Activated CD8-positive, alpha-beta T cell treated with anti-CD3 and anti-CD28 coated beads for 36 hours (primary cell): ENCODE measurements at regions not wholly inside any gene's neighbourhood (a gene's known extent, or its start where the extent isn't known, plus 50 kb on each side); places are given as distances from the start of the nearest gene placed in this dataset.

Source experiments
- ATAC-seq: fragments of 200-7000 bp; cut with Tn5 transposase; one replicate; pipeline ENCODE4 v1.10.0; 2021; ENCODE audit warnings: mild to moderate bottlenecking, moderate library complexity
- CTCF ChIA-PET: fragments of 350-600 bp; sonication (Branson Sonifier 250); formaldehyde crosslinking; loops from one replicate; lab custom pipeline; 2021; ENCODE audit warnings: antibody characterized with exemption; lab: Charles Lee
- POLR2A ChIA-PET: fragments of 350-600 bp; sonication (Branson Sonifier 250); formaldehyde crosslinking; loops from one replicate; lab custom pipeline; 2021; ENCODE audit warnings: antibody characterized with exemption; lab: Charles Lee
- DNase-seq: peaks from one replicate; pipeline ENCODE4 v3.0.0-alpha.2; 2020
- H3K27ac Mint-ChIP-seq: one replicate; pipeline ENCODE4 v1.8.0; 2021; ENCODE audit warnings: mild to moderate bottlenecking, mixed read lengths
- H3K27me3 Mint-ChIP-seq: one replicate; pipeline ENCODE4 v1.8.0; 2021; ENCODE audit warnings: mixed read lengths
- H3K36me3 Mint-ChIP-seq: one replicate; pipeline ENCODE4 v1.8.0; 2021; ENCODE audit warnings: low read depth, mixed read lengths
- H3K4me1 Mint-ChIP-seq: one replicate; pipeline ENCODE4 v1.8.0; 2021; ENCODE audit warnings: low read depth, mixed read lengths
- H3K4me3 Mint-ChIP-seq: one replicate; pipeline ENCODE4 v1.8.0; 2021; ENCODE audit warnings: mild to moderate bottlenecking, moderate library complexity, mixed read lengths
- H3K9me3 Mint-ChIP-seq: one replicate; pipeline ENCODE4 v1.8.0; 2021; ENCODE audit warnings: mixed read lengths
- intact Hi-C: fragments of 100-400 bp; cut with micrococcal nuclease; formaldehyde crosslinking; loops from one replicate; pipeline ENCODE4 v1.10.0; 2022
- TF ChIP-seq, protein P1 (sequence below): fragments of 200-600 bp; IDR thresholded peaks from one replicate; pipeline ENCODE4 v1.8.0; 2022; ENCODE audit warnings: antibody characterized with exemption, mild to moderate bottlenecking

DNA sequence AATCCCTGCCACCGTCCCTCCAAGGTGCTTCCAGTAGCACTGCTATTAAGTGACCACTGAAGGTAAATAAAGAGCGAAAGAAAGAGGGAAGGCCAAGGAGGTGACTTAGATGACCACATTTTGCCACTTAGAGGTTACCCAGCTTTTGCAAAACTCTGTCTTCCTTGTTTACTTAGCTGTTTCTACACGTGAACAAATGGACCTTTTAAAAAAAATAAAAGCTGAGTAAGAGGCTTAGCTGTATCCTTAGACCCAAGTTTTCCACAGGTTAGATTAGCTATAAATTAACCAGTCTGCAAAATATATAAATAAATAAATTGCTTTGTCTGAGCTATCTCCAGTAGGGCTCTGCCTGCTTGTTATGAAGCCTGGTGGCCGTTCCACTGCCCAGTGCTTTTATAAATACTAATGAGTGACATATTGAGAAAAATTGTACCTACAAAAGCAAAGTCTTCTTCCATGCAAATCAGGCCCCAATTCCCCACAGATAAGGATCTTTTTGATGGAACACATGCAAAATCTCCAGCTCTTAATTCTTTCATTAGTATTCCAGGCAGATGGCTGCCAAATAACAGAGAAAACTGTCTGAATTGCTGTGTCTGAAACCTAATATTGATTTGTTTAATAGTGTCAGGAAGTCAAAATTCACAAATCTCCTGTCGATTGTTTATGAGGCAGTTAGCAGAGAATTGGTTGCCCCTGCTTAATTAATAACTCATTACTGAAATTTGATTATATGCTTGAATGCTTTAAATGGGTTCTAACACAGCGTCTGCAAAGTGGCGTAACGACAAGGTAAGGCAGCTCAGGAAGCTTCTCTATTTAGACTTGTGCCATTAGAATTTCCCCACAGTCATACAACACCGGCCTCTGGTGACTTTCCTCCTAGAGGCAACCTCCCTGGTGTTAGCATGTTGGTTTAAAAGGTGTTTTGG lies 176.7 kb downstream of the EMX2 start:
- intact Hi-C loops, result no loop called here
- no peak for ATAC-seq

DNA sequence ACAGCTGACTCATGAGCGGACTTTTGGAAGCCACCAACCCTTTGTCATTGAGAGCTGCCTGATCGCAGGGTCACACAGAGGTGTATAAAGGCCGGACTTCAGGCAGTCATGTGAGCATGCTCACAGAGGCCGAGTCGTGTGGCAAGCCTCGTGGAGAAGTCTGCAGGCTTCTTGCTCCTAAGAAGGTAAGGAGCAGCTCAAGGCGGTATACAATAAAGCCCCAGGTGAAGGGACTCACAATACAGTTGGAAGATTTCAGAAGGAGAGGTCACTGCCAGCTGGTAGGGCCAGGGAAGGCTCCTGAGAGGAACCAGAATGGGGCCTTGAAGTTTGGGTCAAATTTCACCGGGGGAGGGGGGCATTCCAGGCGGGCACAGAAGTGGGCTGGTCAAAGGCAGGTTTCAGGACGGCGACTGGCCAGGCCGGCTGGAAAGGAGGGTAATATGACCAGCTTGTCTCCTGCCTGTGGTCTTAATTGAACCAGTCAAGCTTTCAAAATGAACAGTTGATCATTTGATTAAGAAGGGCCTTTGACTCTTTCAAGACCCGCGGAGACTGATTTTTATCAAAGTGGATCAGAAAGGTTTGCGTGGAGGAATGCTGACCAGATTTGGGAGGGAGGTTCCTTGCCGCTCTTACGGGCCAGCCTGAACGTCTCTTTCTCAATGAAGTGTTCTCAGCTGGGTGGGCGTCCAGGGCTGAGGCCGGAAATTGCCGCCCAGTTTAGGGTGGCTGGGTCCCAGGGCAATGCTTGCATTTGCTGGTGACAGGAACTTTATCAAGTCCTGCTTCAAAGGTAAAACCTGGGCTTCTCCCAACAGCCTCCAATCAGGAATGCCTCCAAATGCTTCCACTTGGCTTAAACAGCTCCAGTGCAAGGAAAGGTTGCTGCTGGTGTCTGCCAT lies 178.6 kb downstream of the EMX2 start:
- intact Hi-C loops, result no loop called here
- TF ChIP-seq, protein P1, sequence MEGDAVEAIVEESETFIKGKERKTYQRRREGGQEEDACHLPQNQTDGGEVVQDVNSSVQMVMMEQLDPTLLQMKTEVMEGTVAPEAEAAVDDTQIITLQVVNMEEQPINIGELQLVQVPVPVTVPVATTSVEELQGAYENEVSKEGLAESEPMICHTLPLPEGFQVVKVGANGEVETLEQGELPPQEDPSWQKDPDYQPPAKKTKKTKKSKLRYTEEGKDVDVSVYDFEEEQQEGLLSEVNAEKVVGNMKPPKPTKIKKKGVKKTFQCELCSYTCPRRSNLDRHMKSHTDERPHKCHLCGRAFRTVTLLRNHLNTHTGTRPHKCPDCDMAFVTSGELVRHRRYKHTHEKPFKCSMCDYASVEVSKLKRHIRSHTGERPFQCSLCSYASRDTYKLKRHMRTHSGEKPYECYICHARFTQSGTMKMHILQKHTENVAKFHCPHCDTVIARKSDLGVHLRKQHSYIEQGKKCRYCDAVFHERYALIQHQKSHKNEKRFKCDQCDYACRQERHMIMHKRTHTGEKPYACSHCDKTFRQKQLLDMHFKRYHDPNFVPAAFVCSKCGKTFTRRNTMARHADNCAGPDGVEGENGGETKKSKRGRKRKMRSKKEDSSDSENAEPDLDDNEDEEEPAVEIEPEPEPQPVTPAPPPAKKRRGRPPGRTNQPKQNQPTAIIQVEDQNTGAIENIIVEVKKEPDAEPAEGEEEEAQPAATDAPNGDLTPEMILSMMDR, result no peak
- Mint-ChIP-seq H3K27me3 (peaks cover 14% of the 10 kb centered on the region), H3K27ac (no peak overlapping the region), H3K9me3 (no peaks in the 10 kb centered on the region), H3K4me1 (no peaks in the 10 kb centered on the region), H3K36me3 (no peaks in the 10 kb centered on the region), H3K4me3 (no peak overlapping the region)
- CTCF ChIA-PET, result no interaction called here
- DNase-seq, result no peak
- POLR2A ChIA-PET, result no interaction called here
- no peak for ATAC-seq

More for the DNA sequence above, 176.7 kb downstream of the EMX2 start:
- Mint-ChIP-seq H3K27me3 (peaks cover 14% of the 10 kb centered on the region), H3K4me3 (no peak overlapping the region), H3K27ac (no peak overlapping the region), H3K9me3 (no peaks in the 10 kb centered on the region), H3K36me3 (no peaks in the 10 kb centered on the region), H3K4me1 (no peaks in the 10 kb centered on the region)
- no peak for DNase-seq
- TF ChIP-seq, protein P1, result no peak
- ChIA-PET CTCF (no interaction called here), POLR2A (interaction anchor here (0.6 kb wide), 1 partner anchor 390 kb away, joined by 3 read pairs; no protein-coding TSS in a partner anchor)

DNA sequence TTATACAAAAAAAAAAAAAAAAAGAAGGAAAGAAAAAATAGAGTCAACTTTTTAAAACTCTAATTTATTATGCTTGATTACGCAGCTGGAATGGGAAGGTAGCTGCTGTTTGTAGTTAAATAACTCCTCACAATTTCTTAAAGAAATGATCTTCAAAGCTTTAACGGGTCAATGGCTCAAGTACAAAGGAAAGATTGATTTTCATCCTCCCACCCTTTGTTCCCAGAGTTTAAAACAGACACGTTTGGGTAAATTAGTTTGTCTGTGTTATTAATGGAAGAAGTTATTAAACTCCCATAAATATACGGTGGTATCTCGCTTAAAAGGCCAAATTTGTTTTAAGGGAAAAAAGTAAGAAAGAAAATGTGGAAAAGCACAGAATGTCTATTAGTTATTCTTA lies 179.3 kb downstream of the EMX2 start:
- H3K4me1 Mint-ChIP-seq, result no peaks in the 10 kb centered on the region
- no peaks in the 10 kb centered on the region for H3K36me3 Mint-ChIP-seq
- no peaks in the 10 kb centered on the region for H3K9me3 Mint-ChIP-seq
- TF ChIP-seq, protein P1, result no peak
- ChIA-PET POLR2A (no interaction called here), CTCF (no interaction called here)
- DNase-seq (no peak), ATAC-seq (no peak)
- intact Hi-C loops, result no loop called here
- H3K4me3 Mint-ChIP-seq, result no peak overlapping the region
- peaks cover 14% of the 10 kb centered on the region for H3K27me3 Mint-ChIP-seq
- H3K27ac Mint-ChIP-seq, result no peak overlapping the region

DNA sequence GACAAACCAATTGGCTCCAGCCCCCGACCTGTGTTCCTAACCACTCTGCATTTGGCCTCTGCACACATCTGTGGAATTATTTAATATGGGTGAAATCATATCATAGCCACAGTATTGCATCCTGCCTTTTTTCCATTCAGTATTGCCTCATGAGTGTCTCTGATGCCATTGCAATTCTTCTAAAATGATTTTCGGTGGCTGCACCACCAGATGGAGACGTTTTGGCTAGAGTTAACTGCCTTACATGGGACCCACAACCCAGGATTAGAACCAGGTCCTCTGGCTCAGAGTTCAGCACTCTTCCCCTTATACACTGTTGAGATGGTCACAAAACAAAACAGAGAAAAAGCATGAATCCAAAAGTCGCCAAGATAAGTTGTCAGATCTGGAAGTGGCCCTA lies 180.8 kb downstream of the EMX2 start:
- Mint-ChIP-seq H3K4me1 (no peaks in the 10 kb centered on the region), H3K4me3 (no peak overlapping the region), H3K27ac (no peak overlapping the region), H3K36me3 (no peaks in the 10 kb centered on the region), H3K27me3 (peaks cover 15% of the 10 kb centered on the region), H3K9me3 (no peaks in the 10 kb centered on the region)
- intact Hi-C loops, result no loop called here
- TF ChIP-seq, protein P1, result no peak
- ATAC-seq (no peak), DNase-seq (no peak)
- CTCF ChIA-PET, result no interaction called here
- POLR2A ChIA-PET, result no interaction called here
